Fibroblast of lung (primary cell): ENCODE measurements at regions not wholly inside any gene's neighbourhood (a gene's known extent, or its start where the extent isn't known, plus 50 kb on each side); places are given as distances from the start of the nearest gene placed in this dataset.

ENCODE experiments used
- DNase-seq, 2 donors: peaks; one replicate each; pipeline versions ENCODE4 v3.0.0 to v3.0.0-alpha.2; 2010; ENCODE audit warnings: low read depth in 2 of 2
- H2AFZ ChIP-seq: 2 replicates; pipeline ENCODE4 v1.5.1; 2012; ENCODE audit warnings: low read length, control low read depth, inconsistent platforms
- H3K27ac ChIP-seq: 2 replicates; pipeline ENCODE4 v1.5.1; 2011; ENCODE audit warnings: low read length, control low read depth; ENCODE audit not compliant: insufficient read depth
- H3K27me3 ChIP-seq: 2 replicates; pipeline ENCODE4 v1.5.1; 2011; ENCODE audit warnings: mild to moderate bottlenecking, low read length; ENCODE audit not compliant: control insufficient read depth, insufficient read depth
- H3K36me3 ChIP-seq: 2 replicates; pipeline ENCODE4 v1.5.1; 2011; ENCODE audit warnings: low read length; ENCODE audit not compliant: control insufficient read depth, insufficient read depth
- H3K4me1 ChIP-seq: 2 replicates; pipeline ENCODE4 v1.5.1; 2011; ENCODE audit warnings: low read length; ENCODE audit not compliant: control insufficient read depth, insufficient read depth; ENCODE audit errors: extremely low read depth
- H3K4me2 ChIP-seq: 2 replicates; pipeline ENCODE4 v1.5.1; 2011; ENCODE audit warnings: low read length, control low read depth; ENCODE audit not compliant: insufficient read depth; ENCODE audit errors: extremely low read depth
- H3K4me3 ChIP-seq, 4 experiments: fragments of 200-600 bp in 1 of 4; sonication (generic) in 1 of 4; replicated peaks in 1 of 4; 2 replicates each; pipeline ENCODE4 v1.5.1; 2011 to 2016; ENCODE audit warnings: low read length in 4 of 4, low read depth in 3 of 4, mild to moderate bottlenecking in 3 of 4, control low read depth in 2 of 4, inconsistent platforms in 1 of 4, mixed read lengths in 1 of 4; ENCODE audit not compliant: insufficient read depth in 1 of 4; ENCODE audit errors: control extremely low read depth in 1 of 4
- H3K79me2 ChIP-seq: 2 replicates; pipeline ENCODE4 v1.5.1; 2012; ENCODE audit warnings: mild to moderate bottlenecking, low read length, inconsistent platforms; ENCODE audit not compliant: control insufficient read depth, insufficient read depth
- H3K9ac ChIP-seq: 2 replicates; pipeline ENCODE4 v1.5.1; 2011; ENCODE audit warnings: mild to moderate bottlenecking, low read length, control low read depth; ENCODE audit not compliant: insufficient read depth
- H3K9me3 ChIP-seq: 2 replicates; pipeline ENCODE4 v1.5.1; 2012; ENCODE audit warnings: low read depth, low read length; ENCODE audit not compliant: control insufficient read depth, insufficient read depth
- H4K20me1 ChIP-seq: 2 replicates; pipeline ENCODE4 v1.5.1; 2011; ENCODE audit warnings: low read length; ENCODE audit not compliant: control insufficient read depth, insufficient read depth; ENCODE audit errors: extremely low read depth
- EZH2 ChIP-seq: IDR thresholded peaks from 2 replicates; pipeline ENCODE4 v1.5.1; 2012; ENCODE audit warnings: low read length, control low read depth, mild to moderate bottlenecking; ENCODE audit errors: missing control alignments
- TF ChIP-seq, protein P1 (sequence below), 2 donors: IDR thresholded peaks in 1 of 2; conservative IDR thresholded peaks in 1 of 2; 1 replicate in 1 of 2; 2 replicates in 1 of 2; pipeline ENCODE4 v1.5.1; 2011 to 2012; ENCODE audit warnings: low read length in 2 of 2, control low read depth in 1 of 2, inconsistent platforms in 1 of 2, low read depth in 1 of 2, mild to moderate bottlenecking in 1 of 2

DNA sequence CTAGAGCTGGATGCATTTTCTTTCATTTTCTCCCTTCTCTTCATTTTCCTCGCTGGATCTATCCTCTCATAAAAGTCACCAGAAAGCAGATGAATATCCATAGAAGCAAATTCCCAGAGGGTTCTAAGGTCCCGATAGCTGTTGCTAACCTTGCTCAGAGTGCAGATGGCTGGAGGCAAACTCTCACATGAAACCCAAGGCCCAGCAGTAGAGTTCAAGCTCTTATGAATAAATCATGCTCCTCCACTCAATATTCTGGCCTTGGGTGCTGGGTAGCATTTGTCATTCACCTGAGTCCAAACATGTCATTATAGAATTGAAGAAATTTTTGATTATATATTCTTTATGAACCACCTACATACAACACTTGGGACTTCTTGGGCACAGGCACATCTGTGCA lies 539.7 kb upstream of the MARCKS start:
- DNase-seq, result no peak
- no peaks in the 10 kb centered on the region for H3K36me3 ChIP-seq
- no peaks in the 10 kb centered on the region for H3K9me3 ChIP-seq
- no peak overlapping the region for H3K9ac ChIP-seq
- H3K27me3 ChIP-seq, result no peaks in the 10 kb centered on the region
- no peak overlapping the region for H3K4me2 ChIP-seq
- no peaks in the 10 kb centered on the region for H3K79me2 ChIP-seq
- no peak for TF ChIP-seq EZH2
- TF ChIP-seq, protein P1, sequence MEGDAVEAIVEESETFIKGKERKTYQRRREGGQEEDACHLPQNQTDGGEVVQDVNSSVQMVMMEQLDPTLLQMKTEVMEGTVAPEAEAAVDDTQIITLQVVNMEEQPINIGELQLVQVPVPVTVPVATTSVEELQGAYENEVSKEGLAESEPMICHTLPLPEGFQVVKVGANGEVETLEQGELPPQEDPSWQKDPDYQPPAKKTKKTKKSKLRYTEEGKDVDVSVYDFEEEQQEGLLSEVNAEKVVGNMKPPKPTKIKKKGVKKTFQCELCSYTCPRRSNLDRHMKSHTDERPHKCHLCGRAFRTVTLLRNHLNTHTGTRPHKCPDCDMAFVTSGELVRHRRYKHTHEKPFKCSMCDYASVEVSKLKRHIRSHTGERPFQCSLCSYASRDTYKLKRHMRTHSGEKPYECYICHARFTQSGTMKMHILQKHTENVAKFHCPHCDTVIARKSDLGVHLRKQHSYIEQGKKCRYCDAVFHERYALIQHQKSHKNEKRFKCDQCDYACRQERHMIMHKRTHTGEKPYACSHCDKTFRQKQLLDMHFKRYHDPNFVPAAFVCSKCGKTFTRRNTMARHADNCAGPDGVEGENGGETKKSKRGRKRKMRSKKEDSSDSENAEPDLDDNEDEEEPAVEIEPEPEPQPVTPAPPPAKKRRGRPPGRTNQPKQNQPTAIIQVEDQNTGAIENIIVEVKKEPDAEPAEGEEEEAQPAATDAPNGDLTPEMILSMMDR (conservative IDR thresholded peaks at IDR 0.05 in 1 of 2, IDR thresholded peaks at IDR 0.05 in 1 of 2; ENCODE audit: low read depth in 1 of 2, low read length in 2 of 2), result no peak
- no peak overlapping the region for H3K27ac ChIP-seq
- H3K4me1 ChIP-seq, result no peaks in the 10 kb centered on the region
- no peak overlapping the region for H3K4me3 ChIP-seq
- no peak overlapping the region for H2AFZ ChIP-seq
- H4K20me1 ChIP-seq, result no peaks in the 10 kb centered on the region

DNA sequence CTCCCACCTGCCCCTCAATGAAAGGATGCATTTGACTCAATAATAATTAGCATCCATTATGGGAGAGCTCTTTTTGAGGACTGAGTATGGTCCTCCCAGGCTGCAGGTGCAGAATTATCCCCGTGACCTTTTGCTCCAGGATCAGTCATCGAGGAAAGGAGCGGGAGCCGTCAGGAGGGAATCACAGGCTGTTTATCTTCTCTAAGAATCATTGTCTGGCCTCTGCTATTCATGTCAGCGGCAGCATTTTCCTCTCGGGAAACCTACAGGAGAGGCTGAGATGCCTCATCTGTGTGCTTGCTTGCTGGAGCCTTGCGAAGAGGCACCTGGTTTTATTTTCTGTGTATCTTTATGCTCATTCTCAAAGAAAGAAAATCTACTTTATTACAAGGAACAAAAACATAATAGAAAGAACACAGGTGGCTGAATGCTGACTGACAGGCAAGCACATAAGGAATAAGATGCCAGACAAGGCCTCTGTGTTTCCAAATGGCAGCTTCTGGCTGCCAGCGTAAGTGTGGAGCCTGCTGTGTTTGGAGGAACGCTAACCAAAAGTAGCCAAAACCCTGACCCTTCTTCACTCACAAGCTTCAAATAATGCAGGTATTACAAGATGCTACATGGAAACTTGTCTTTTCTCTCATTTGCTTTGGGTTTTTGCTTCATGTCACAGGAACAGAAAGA lies 539.1 kb upstream of the MARCKS start:
- no peak overlapping the region for H3K27ac ChIP-seq
- H3K4me3 ChIP-seq, result no peak overlapping the region
- H3K4me2 ChIP-seq, result no peak overlapping the region
- TF ChIP-seq, protein P1 (conservative IDR thresholded peaks at IDR 0.05 in 1 of 2, IDR thresholded peaks at IDR 0.05 in 1 of 2; ENCODE audit: low read depth in 1 of 2, low read length in 2 of 2), result no peak
- TF ChIP-seq EZH2, result no peak
- H3K4me1 ChIP-seq, result no peaks in the 10 kb centered on the region
- no peak overlapping the region for H2AFZ ChIP-seq
- H3K36me3 ChIP-seq, result no peaks in the 10 kb centered on the region
- H3K9me3 ChIP-seq, result no peaks in the 10 kb centered on the region
- H3K27me3 ChIP-seq, result no peaks in the 10 kb centered on the region
- no peak overlapping the region for H3K9ac ChIP-seq
- DNase-seq, result peak in 1 of 2 donors; percentile 6
- no peaks in the 10 kb centered on the region for H3K79me2 ChIP-seq
- H4K20me1 ChIP-seq, result no peaks in the 10 kb centered on the region

GRCh38 chr6:113318575-113318917 lies 538.6 kb upstream of the MARCKS start:
- Histone ChIP-seq H4K20me1 (no peaks in the 10 kb centered on the region), H2AFZ (no peak overlapping the region), H3K27ac (no peak overlapping the region), H3K4me2 (no peak overlapping the region), H3K9me3 (no peaks in the 10 kb centered on the region), H3K9ac (no peak overlapping the region), H3K4me1 (no peaks in the 10 kb centered on the region), H3K36me3 (no peaks in the 10 kb centered on the region), H3K27me3 (no peaks in the 10 kb centered on the region), H3K4me3 (no peak overlapping the region), H3K79me2 (no peaks in the 10 kb centered on the region)
- no peak for TF ChIP-seq EZH2
- TF ChIP-seq, protein P1 (conservative IDR thresholded peaks at IDR 0.05 in 1 of 2, IDR thresholded peaks at IDR 0.05 in 1 of 2; ENCODE audit: low read depth in 1 of 2, low read length in 2 of 2), result no peak
- peak; percentile 15 to 36 for DNase-seq
